GM18858 (cell line): ENCODE measurements at regions not wholly inside any gene's neighbourhood (a gene's known extent, or its start where the extent isn't known, plus 50 kb on each side); places are given as distances from the start of the nearest gene placed in this dataset.
"Not testable (repeated sequence)": the region's sequence is repeated elsewhere in the genome, so short reads cannot be mapped to it uniquely, and the experiment has no call there.

ENCODE experiments used
- ATAC-seq: cut with Tn5 transposase; IDR thresholded peaks from one replicate; pipeline ENCODE4 v1.9.1; 2021; ENCODE audit not compliant: unreplicated experiment

DNA sequence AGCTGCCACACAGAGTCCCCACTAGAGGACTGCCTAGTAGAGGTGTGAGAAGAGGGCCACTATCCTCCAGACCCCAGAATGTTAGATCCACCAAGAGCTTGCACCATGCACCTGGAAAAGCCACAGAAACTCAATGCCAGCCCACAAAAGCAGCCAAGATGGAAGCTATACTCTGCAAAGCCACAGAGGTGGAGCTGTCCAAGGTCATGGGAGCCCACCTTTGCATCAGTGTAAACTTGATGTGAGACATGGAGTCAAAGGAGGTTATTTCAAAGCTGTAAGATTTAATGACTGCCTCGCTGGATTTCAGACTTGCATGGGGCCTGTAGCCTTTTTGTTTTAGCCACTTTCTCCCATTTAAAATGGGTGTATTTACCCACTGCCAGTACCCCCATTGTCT lies 1030.1 kb upstream of the GRIA3 start:
- no peak for ATAC-seq

DNA sequence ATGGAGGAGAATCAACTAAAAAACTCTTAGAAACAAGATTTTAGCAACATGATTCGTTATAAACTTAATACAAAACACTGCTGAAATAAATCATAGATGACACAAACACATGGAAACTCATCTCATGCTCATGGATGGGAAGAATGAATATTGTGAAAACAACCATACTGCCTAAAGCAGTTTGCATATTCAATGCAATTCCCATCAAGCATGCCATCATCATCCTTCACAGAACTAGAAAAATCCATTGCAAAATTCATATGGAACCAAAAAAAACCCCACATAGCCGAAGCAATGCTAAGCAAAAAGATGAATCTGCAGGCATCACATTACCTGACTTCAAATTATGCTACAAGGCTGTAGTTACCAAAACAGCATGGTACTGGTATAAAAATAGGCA lies 1015.8 kb upstream of the GRIA3 start:
- ATAC-seq, result no peak

DNA sequence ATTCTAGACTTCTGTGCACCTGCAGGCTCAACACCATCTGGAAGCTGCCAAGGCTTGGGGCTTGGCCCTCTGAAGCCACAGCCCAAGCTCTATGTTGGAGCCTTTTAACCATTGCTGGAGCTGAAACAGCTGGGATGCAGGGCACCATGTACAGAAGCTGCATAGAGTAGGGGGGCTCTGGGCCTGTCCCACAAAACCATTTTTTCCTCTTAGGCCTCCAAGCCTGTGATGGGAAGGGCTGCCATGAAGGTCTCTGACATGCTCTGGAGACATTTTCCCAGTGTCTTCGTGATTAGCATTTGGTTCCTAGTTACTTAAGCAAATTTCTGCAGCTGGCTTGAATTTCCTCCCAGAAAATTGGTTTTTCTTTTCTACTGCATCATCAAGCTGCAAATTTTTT lies 999.3 kb upstream of the GRIA3 start:
- ATAC-seq, result no peak

GRCh38 chrX:122187069-122187713 lies 996.9 kb upstream of the GRIA3 start:
- ATAC-seq, result no peak

- ATAC-seq, result no peak
Observed at GRCh38 chrX:122188751-122189150, 995.3 kb upstream of the GRIA3 start.

DNA sequence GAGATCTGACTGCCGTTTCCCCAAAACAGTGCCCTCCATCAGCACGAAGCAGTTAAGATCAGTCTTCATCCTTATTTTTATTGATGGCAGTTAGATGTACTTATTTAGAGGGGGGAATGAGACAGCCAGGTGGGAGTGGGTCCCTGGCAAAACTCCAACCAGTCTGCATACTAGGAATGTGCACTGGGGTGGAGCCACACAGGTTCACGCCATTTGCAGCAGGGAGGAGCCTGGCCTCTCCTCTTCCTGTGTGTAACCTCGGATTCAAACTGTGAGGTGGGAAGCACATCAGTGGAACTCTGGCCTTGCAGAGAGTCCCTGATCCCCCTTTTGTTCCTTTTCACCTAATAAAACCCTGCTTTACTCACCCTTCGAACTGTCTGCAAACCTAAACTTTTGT lies 987.7 kb upstream of the GRIA3 start:
- ATAC-seq, result no peak

- no peak for ATAC-seq
Observed at GRCh38 chrX:122203399-122203798, 980.7 kb upstream of the GRIA3 start.

- no peak for ATAC-seq
Observed at GRCh38 chrX:122218666-122219065, 965.4 kb upstream of the GRIA3 start.

- ATAC-seq, result no peak
Observed at GRCh38 chrX:122219226-122219625, 964.9 kb upstream of the GRIA3 start.

- no peak for ATAC-seq
Observed at GRCh38 chrX:122219735-122220134, 964.3 kb upstream of the GRIA3 start.

- ATAC-seq, result no peak
Observed at GRCh38 chrX:122220644-122221373, 963.3 kb upstream of the GRIA3 start.

DNA sequence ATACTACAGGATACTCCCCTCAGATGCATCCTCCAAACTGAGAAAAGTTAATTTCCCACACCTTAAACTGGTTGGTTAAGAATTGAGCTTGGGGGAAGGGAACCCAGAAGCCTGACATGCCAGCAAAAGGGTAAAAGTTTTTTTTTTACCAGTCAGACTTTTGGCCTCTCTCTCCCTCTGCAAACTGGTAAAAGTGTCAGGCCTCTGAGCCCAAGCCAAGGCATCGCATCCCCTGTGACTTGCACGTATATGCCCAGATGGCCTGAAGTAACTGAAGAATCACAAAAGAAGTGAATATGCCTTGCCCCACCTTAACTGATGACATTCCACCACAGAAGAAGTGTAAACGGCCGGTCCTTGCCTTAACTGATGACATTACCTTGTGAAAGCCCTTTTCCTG lies 962.3 kb upstream of the GRIA3 start:
- not testable (repeated sequence) for ATAC-seq

- ATAC-seq, result not testable (repeated sequence)
Observed at GRCh38 chrX:122224137-122224536, 959.9 kb upstream of the GRIA3 start.

DNA sequence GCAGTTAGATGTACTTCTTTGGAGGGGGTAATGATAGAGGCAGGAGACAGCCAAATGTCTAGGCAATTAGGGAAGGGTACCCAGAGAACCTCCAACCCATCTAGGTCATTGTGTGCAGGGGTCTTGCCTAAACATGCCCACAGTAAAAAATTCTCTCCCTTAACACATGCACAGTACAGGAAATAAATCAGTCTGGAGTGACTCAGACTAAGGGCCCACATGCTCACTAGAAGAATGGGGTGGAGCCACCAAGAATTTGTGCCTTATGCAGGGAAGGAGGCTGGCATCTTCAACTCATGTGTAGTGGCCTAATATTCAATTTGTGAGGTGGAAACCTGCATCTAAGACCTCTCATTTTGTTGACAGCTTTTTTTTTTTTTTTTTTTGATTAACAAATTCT lies 945.3 kb upstream of the GRIA3 start:
- no peak for ATAC-seq

- no peak for ATAC-seq
Observed at GRCh38 chrX:122241959-122242358, 942.1 kb upstream of the GRIA3 start.

DNA sequence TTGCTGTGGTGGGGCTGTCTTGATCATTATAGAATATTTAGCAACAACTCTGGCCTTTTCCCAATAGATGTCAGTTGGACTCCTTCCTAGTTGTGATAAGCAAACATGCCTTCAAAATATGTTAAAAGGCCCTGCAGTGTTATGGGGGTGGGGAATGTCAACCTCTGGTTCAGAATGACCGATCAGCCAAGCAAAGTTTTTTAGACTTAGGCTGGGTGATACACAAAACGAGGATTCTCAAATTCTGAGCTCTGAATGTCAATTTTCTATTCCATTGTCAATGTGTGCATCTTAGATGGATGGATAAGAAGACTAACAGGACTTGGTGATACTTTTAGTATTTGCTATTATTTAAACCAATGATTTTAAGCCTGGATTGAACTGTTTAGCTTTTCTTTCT lies 940.0 kb upstream of the GRIA3 start:
- no peak for ATAC-seq

- no peak for ATAC-seq
Observed at GRCh38 chrX:122245175-122245574, 938.9 kb upstream of the GRIA3 start.

DNA sequence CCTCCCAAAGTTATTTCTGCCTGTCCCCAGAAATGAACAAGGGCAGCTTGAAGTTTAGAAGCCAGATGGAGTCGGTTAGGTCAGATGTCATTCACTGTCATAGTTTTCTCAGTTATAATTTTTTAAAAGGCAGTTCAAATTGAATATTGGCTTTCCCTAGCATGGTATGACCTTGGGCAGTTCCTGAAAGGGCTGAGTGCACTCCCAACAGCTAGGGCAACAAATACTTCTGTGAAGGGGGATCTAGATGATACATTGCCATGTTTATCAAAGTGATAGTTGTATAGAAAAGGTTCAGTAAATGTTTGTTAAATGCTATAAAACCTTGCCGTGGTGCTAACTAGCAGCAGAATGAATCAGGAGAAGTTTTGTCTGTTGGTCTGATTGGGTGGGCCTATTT lies 938.1 kb upstream of the GRIA3 start:
- no peak for ATAC-seq

GRCh38 chrX:122246937-122247336 lies 937.1 kb upstream of the GRIA3 start:
- no peak for ATAC-seq

- no peak for ATAC-seq
Observed at GRCh38 chrX:122248681-122249080, 935.4 kb upstream of the GRIA3 start.

DNA sequence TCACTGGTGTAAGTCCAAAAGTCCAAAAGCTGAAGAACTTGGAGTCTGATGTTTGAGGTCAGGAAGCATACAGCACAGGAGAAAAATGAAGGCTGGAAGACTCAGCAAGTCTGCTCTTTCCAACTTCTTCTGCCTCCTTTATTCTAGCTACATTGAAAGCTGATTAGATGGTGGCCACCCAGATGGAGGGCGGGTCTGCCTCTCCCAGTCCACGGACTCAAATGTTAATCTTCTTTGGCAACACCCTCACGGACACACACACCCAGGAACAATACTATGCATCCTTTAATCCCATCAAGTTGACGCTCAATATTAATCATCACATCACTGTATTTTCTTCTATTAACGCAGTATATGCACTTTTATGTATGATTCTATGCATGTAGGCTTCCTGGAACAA lies 931.6 kb upstream of the GRIA3 start:
- ATAC-seq, result no peak

- ATAC-seq, result no peak
Observed at GRCh38 chrX:122268353-122268752, 915.7 kb upstream of the GRIA3 start.

GRCh38 chrX:122269243-122269781 lies 914.8 kb upstream of the GRIA3 start:
- ATAC-seq, result no peak
